GM12878 (cell line): ENCODE measurements at regions not wholly inside any gene's neighbourhood (a gene's known extent, or its start where the extent isn't known, plus 50 kb on each side); places are given as distances from the start of the nearest gene placed in this dataset.

ENCODE experiments used
- ATAC-seq: fragments of 200-7000 bp; cut with Tn5 transposase; 3 replicates; pipeline ENCODE4 v1.9.1; 2020; ENCODE audit warnings: mild to moderate bottlenecking, moderate library complexity
- BruUV-seq: library from RNA; stranded (reverse); fragments of 400-500 nt; replicated peaks from 2 replicates; lab custom pipeline; 2021; lab: Mats Ljungman, UMichigan
- CTCF ChIA-PET: fragments of 300-600 bp; sonication (Branson Sonifier 250); formaldehyde crosslinking; extraction: SDS; loops from one replicate; lab custom pipeline; 2021; ENCODE audit warnings: inconsistent platforms; lab: Yijun Ruan, JAX
- POLR2A ChIA-PET: fragments of 350-600 bp; formaldehyde crosslinking; extraction: SDS; loops from one replicate; lab custom pipeline; 2021; ENCODE audit warnings: inconsistent platforms; lab: Charles Lee
- RAD21 ChIA-PET: fragments of 300-600 bp; sonication (Branson Sonifier 250); formaldehyde crosslinking; loops from one replicate; lab custom pipeline; 2023; ENCODE audit warnings: antibody characterized with exemption; ENCODE audit not compliant: unreplicated experiment; lab: Charles Lee
- SMC1A ChIA-PET: fragments of 300-600 bp; sonication (Branson Sonifier 250); formaldehyde crosslinking; loops from one replicate; lab custom pipeline; 2023; ENCODE audit not compliant: unreplicated experiment, uncharacterized antibody; lab: Charles Lee
- DNase-seq: peaks from one replicate; pipeline ENCODE4 v3.0.0-alpha.2; 2011; ENCODE audit warnings: low read depth, low spot score
- FAIRE-seq: peaks from 3 replicates; lab custom pipeline; 2011; peaks lifted over from hg19 to GRCh38; lab: Jason Lieb, UNC
- H2AFZ ChIP-seq: 2 replicates; pipeline ENCODE4 v1.6.0; 2011; ENCODE audit warnings: low read depth, low read length, control low read depth; ENCODE audit not compliant: control insufficient read depth
- H3K27ac ChIP-seq: 2 replicates; pipeline ENCODE4 v1.5.1; 2011; ENCODE audit warnings: control low read depth; ENCODE audit not compliant: control insufficient read depth, insufficient read depth
- H3K27me3 ChIP-seq, 2 experiments: replicated peaks in 1 of 2; 2 replicates each; pipeline versions ENCODE4 v1.6.0 to v1.6.1; 2011; ENCODE audit warnings: low read length in 1 of 2; ENCODE audit not compliant: control insufficient read depth in 2 of 2, insufficient read depth in 2 of 2
- H3K36me3 ChIP-seq, 2 experiments: 2 replicates each; pipeline ENCODE4 v1.5.1; 2011; ENCODE audit warnings: low read length in 1 of 2; ENCODE audit not compliant: control insufficient read depth in 2 of 2, insufficient read depth in 2 of 2
- H3K4me1 ChIP-seq: 2 replicates; pipeline ENCODE4 v1.6.1; 2011; ENCODE audit warnings: mild to moderate bottlenecking, low read length, moderate library complexity, mixed read lengths; ENCODE audit not compliant: control insufficient read depth, insufficient read depth
- H3K4me2 ChIP-seq: 2 replicates; pipeline ENCODE4 v1.6.0; 2011; ENCODE audit warnings: control low read depth; ENCODE audit not compliant: control insufficient read depth, insufficient read depth
- H3K4me3 ChIP-seq: fragments of 200-600 bp; sonication (generic); 2 replicates; pipeline ENCODE4 v1.5.1; 2016
- H3K79me2 ChIP-seq: 2 replicates; pipeline ENCODE4 v1.6.0; 2011; ENCODE audit warnings: low read length; ENCODE audit not compliant: control insufficient read depth, insufficient read depth
- H3K9ac ChIP-seq: 2 replicates; pipeline ENCODE4 v1.8.0; 2011; ENCODE audit warnings: low read length, control low read depth, mixed read lengths; ENCODE audit not compliant: control insufficient read depth, insufficient read depth
- H3K9me3 ChIP-seq: replicated peaks from 3 replicates; pipeline ENCODE4 v1.5.1; 2011; ENCODE audit warnings: mild to moderate bottlenecking, low read length; ENCODE audit not compliant: control insufficient read depth, insufficient read depth
- H4K20me1 ChIP-seq: 2 replicates; pipeline ENCODE4 v1.6.0; 2011; ENCODE audit not compliant: control insufficient read depth, insufficient read depth
- ASH2L ChIP-seq: fragments of 300-600, 200-600 bp; sonication (generic); IDR thresholded peaks from 2 replicates; pipeline ENCODE4 v1.6.1; 2017; ENCODE audit warnings: low read depth, mild to moderate bottlenecking, borderline replicate concordance
- ATF3 ChIP-seq: IDR thresholded peaks from 2 replicates; pipeline ENCODE4 v1.6.1; 2011; ENCODE audit warnings: low read depth, mild to moderate bottlenecking, low read length, moderate library complexity, borderline replicate concordance; ENCODE audit errors: extremely low read depth
- BACH1 ChIP-seq: fragments of 450-650 bp; IDR thresholded peaks from 2 replicates; pipeline ENCODE4 v1.6.1; 2017; ENCODE audit warnings: mild to moderate bottlenecking, borderline replicate concordance
- BHLHE40 ChIP-seq, 2 experiments: fragments of 450-650 bp in 1 of 2; IDR thresholded peaks; 2 replicates each; pipeline ENCODE4 v1.6.1; 2011 to 2017; ENCODE audit warnings: low read depth in 2 of 2, borderline replicate concordance in 1 of 2, improper control_type of control experiment in 1 of 2, low read length in 1 of 2, mild to moderate bottlenecking in 1 of 2
- HDGF ChIP-seq: fragments of 450-650 bp; IDR thresholded peaks from 2 replicates; pipeline ENCODE4 v1.6.1; 2016; ENCODE audit warnings: antibody characterized with exemption
- IRF4 ChIP-seq: IDR thresholded peaks from 2 replicates; pipeline ENCODE4 v1.6.1; 2011; ENCODE audit warnings: low read depth, low read length
- JUNB ChIP-seq: IDR thresholded peaks from 2 replicates; pipeline ENCODE4 v1.6.1; 2016; ENCODE audit warnings: antibody characterized with exemption, mild to moderate bottlenecking
- KDM1A ChIP-seq: fragments of 200-600 bp; sonication (generic); IDR thresholded peaks from 2 replicates; pipeline ENCODE4 v1.6.1; 2016; ENCODE audit warnings: borderline replicate concordance
- NFIC ChIP-seq: IDR thresholded peaks from 2 replicates; pipeline ENCODE4 v1.6.1; 2012; ENCODE audit warnings: low read depth, mild to moderate bottlenecking, inconsistent platforms, low read length, moderate library complexity
- POLR2AphosphoS5 ChIP-seq: IDR thresholded peaks from 2 replicates; pipeline ENCODE4 v1.6.1; 2011; ENCODE audit warnings: mild to moderate bottlenecking, low read length, inconsistent platforms
- POU2F2 ChIP-seq: IDR thresholded peaks from 3 replicates; pipeline ENCODE4 v1.6.1; 2011; ENCODE audit warnings: low read depth, mild to moderate bottlenecking, low read length, borderline replicate concordance
- ZNF384 ChIP-seq: IDR thresholded peaks from 2 replicates; pipeline ENCODE4 v1.6.1; 2012; ENCODE audit warnings: low read depth, mild to moderate bottlenecking, low read length, improper control_type of control experiment, borderline replicate concordance
- WGBS: methylation state at CpG from one replicate; pipeline ENCODE4 v1.1.6; 2016; ENCODE audit warnings: low lambda C conversion rate; ENCODE audit not compliant: insufficient replicate concordance, insufficient coverage; ENCODE audit errors: missing lambda C conversion rate; 5-methylcytosine and 5-hydroxymethylcytosine counted together
- in situ Hi-C: fragments of 300-500 bp; cut with MboI; formaldehyde crosslinking; loops from 9 replicates; pipeline ENCODE4 v1.14.3; 2018; ENCODE audit warnings: mixed read lengths
- intact Hi-C: fragments of 100-400 bp; cut with micrococcal nuclease; formaldehyde crosslinking; loops from one replicate; pipeline ENCODE4 v1.14.2; 2022; ENCODE audit not compliant: unreplicated experiment

GRCh38 chr15:95687061-95687460 lies 643.4 kb upstream of the NR2F2 start:
- H3K9me3 ChIP-seq, result peaks cover 2% of the 10 kb centered on the region; the same call in 1 of the 3 replicates
- POLR2A ChIA-PET, result no interaction called here
- H2AFZ ChIP-seq, result no peak overlapping the region
- no peak overlapping the region for H3K4me2 ChIP-seq
- no peaks in the 10 kb centered on the region for H3K79me2 ChIP-seq
- no peaks in the 10 kb centered on the region for H3K27me3 ChIP-seq
- in situ Hi-C loops (no loop called here), intact Hi-C loops (no loop called here)
- no peak for ATAC-seq
- CTCF ChIA-PET, result no interaction called here
- BruUV-seq, result no TSS peak
- no peak overlapping the region for H3K27ac ChIP-seq
- SMC1A ChIA-PET, result interaction anchor here (0.7 to 1.9 kb wide), 2 partner anchors 25 to 426 kb away, joined by 4 to 5 read pairs; no protein-coding TSS in a partner anchor
- RAD21 ChIA-PET, result no interaction called here
- H3K4me3 ChIP-seq, result no peak overlapping the region
- no peak for DNase-seq
- TF ChIP-seq KDM1A (no peak), IRF4 (no peak)
- no peaks in the 10 kb centered on the region for H4K20me1 ChIP-seq
- H3K36me3 ChIP-seq, result no peaks in the 10 kb centered on the region
- no peaks in the 10 kb centered on the region for H3K4me1 ChIP-seq
- FAIRE-seq, result no peak
- H3K9ac ChIP-seq, result no peak overlapping the region
- WGBS, result 0% methylated on average over 1 of the region's 1 CpG

GRCh38 chr15:95687686-95688085 lies 642.8 kb upstream of the NR2F2 start:
- POLR2A ChIA-PET, result no interaction called here
- no peak overlapping the region for H3K27ac ChIP-seq
- no peak for TF ChIP-seq POLR2AphosphoS5
- no peak for TF ChIP-seq POU2F2
- TF ChIP-seq JUNB, result no peak
- TF ChIP-seq IRF4, result no peak
- no peak for TF ChIP-seq BHLHE40 (IDR thresholded peaks at IDR 0.05; ENCODE audit: borderline replicate concordance in 1 of 2, low read depth in 2 of 2, low read length in 1 of 2)
- no peak for TF ChIP-seq NFIC
- no peak for TF ChIP-seq ASH2L
- no peak for TF ChIP-seq HDGF
- no peak for TF ChIP-seq ATF3
- TF ChIP-seq BACH1, result no peak
- TF ChIP-seq ZNF384, result no peak
- H3K9ac ChIP-seq, result no peak overlapping the region
- DNase-seq (no peak), ATAC-seq (no peak), FAIRE-seq (no peak)
- H3K9me3 ChIP-seq, result peaks cover 2% of the 10 kb centered on the region; the same call in 1 of the 3 replicates
- RAD21 ChIA-PET, result no interaction called here
- H3K27me3 ChIP-seq, result no peaks in the 10 kb centered on the region
- no peaks in the 10 kb centered on the region for H3K4me1 ChIP-seq
- BruUV-seq, result no TSS peak
- CTCF ChIA-PET, result no interaction called here
- SMC1A ChIA-PET, result interaction anchor here (1.6 to 1.9 kb wide), 2 partner anchors 15 to 427 kb away, joined by 4 to 5 read pairs; no protein-coding TSS in a partner anchor
- H3K4me2 ChIP-seq, result no peak overlapping the region
- no peaks in the 10 kb centered on the region for H3K79me2 ChIP-seq
- no peaks in the 10 kb centered on the region for H4K20me1 ChIP-seq
- in situ Hi-C loops (no loop called here), intact Hi-C loops (no loop called here)
- 20% methylated on average over 2 of the region's 2 CpGs for WGBS
- no peaks in the 10 kb centered on the region for H3K36me3 ChIP-seq
- no peak overlapping the region for H3K4me3 ChIP-seq
- H2AFZ ChIP-seq, result no peak overlapping the region
